B cell (primary cell): ENCODE measurements at regions not wholly inside any gene's neighbourhood (a gene's known extent, or its start where the extent isn't known, plus 50 kb on each side); places are given as distances from the start of the nearest gene placed in this dataset.

ENCODE experiments used
- ATAC-seq: fragments of 200-7000 bp; cut with Tn5 transposase; one replicate; pipeline ENCODE4 v1.10.0; 2021; ENCODE audit warnings: low read depth, mild to moderate bottlenecking, moderate number of reproducible peaks, moderate library complexity
- CTCF ChIA-PET: fragments of 350-600 bp; sonication (Branson Sonifier 250); formaldehyde crosslinking; loops from one replicate; lab custom pipeline; 2021; ENCODE audit warnings: antibody characterized with exemption, inconsistent platforms; lab: Charles Lee
- POLR2A ChIA-PET: fragments of 350-600 bp; sonication (Branson Sonifier 250); formaldehyde crosslinking; loops from one replicate; lab custom pipeline; 2021; ENCODE audit warnings: antibody characterized with exemption; lab: Charles Lee
- DNase-seq: peaks from one replicate; pipeline ENCODE4 v3.0.0; 2013
- H2AFZ ChIP-seq: 2 replicates; pipeline ENCODE4 v1.6.1; 2012; ENCODE audit warnings: mild to moderate bottlenecking, low read depth, low read length; ENCODE audit not compliant: insufficient read depth, poor library complexity, severe bottlenecking
- H3K27ac ChIP-seq, 2 donors: 1 replicate in 1 of 2; 2 replicates in 1 of 2; pipeline ENCODE4 v1.5.1; 2012 to 2013; ENCODE audit warnings: low read length in 2 of 2, mild to moderate bottlenecking in 2 of 2, moderate library complexity in 1 of 2
- H3K27me3 ChIP-seq, 4 experiments: fragments of 200-600 bp in 1 of 4; sonication (generic) in 1 of 4; replicated peaks in 1 of 4; 1 replicate in 2 of 4; 2 replicates in 2 of 4; pipeline versions ENCODE4 v1.6.1 to v1.7.0; 2013 to 2016; ENCODE audit warnings: low read length in 3 of 4, mild to moderate bottlenecking in 2 of 4, mixed read lengths in 1 of 4, moderate library complexity in 1 of 4; ENCODE audit not compliant: insufficient read depth in 4 of 4, control insufficient read depth in 3 of 4; ENCODE audit errors: control extremely low read depth in 1 of 4
- H3K36me3 ChIP-seq, 2 experiments: replicated peaks in 1 of 2; 1 replicate in 1 of 2; 2 replicates in 1 of 2; pipeline versions ENCODE4 v1.6.1 to v1.7.1; 2013; ENCODE audit warnings: low read length in 1 of 2; ENCODE audit not compliant: insufficient read depth in 2 of 2, control insufficient read depth in 1 of 2; ENCODE audit errors: control extremely low read depth in 1 of 2, extremely low read depth in 1 of 2
- H3K4me1 ChIP-seq, 2 donors: fragments of 200-600 bp in 1 of 2; sonication (generic) in 1 of 2; 1 replicate in 1 of 2; 2 replicates in 1 of 2; pipeline versions ENCODE4 v1.5.1 to v1.6.1; 2013 to 2017; ENCODE audit warnings: low read length in 2 of 2; ENCODE audit not compliant: control insufficient read depth in 2 of 2, insufficient read depth in 2 of 2
- H3K4me2 ChIP-seq: replicated peaks from 2 replicates; pipeline ENCODE3; 2012; ENCODE audit warnings: mild to moderate bottlenecking, low read depth, low read length; ENCODE audit not compliant: poor library complexity, severe bottlenecking
- H3K4me3 ChIP-seq, 5 experiments: fragments of 200-600 bp in 1 of 5; sonication (generic) in 1 of 5; 1 replicate in 3 of 5; 2 replicates in 2 of 5; pipeline versions ENCODE4 v1.5.1 to v1.7.0; 2011 to 2016; ENCODE audit warnings: low read length in 4 of 5, mild to moderate bottlenecking in 4 of 5, low read depth in 2 of 5, control low read depth in 1 of 5, moderate library complexity in 1 of 5; ENCODE audit not compliant: insufficient read depth in 1 of 5; ENCODE audit errors: control extremely low read depth in 1 of 5, extremely low read depth in 1 of 5
- H3K79me2 ChIP-seq: fragments of 200-600 bp; sonication (generic); one replicate; pipeline ENCODE4 v1.6.0; 2016; ENCODE audit warnings: low read length; ENCODE audit not compliant: control insufficient read depth, insufficient read depth
- H3K9ac ChIP-seq: fragments of 200-600 bp; sonication (generic); 2 replicates; pipeline ENCODE4 v1.6.1; 2017; ENCODE audit warnings: mild to moderate bottlenecking, low read length, moderate library complexity
- H3K9me3 ChIP-seq, 3 donors: one replicate each; pipeline versions ENCODE4 v1.6.1 to v1.7.1; 2013; ENCODE audit warnings: low read length in 2 of 3; ENCODE audit not compliant: control insufficient read depth in 2 of 3, insufficient read depth in 1 of 3; ENCODE audit errors: control extremely low read depth in 1 of 3
- H4K20me1 ChIP-seq: 2 replicates; pipeline ENCODE4 v1.6.0; 2012; ENCODE audit warnings: mild to moderate bottlenecking, low read length; ENCODE audit not compliant: insufficient read depth, control insufficient read depth, poor library complexity, severe bottlenecking
- H3K27ac Mint-ChIP-seq: one replicate; pipeline ENCODE4 v1.8.0; 2021; ENCODE audit warnings: mixed read lengths
- H3K27me3 Mint-ChIP-seq: one replicate; pipeline ENCODE4 v1.8.0; 2021; ENCODE audit warnings: mixed read lengths
- H3K4me1 Mint-ChIP-seq: one replicate; pipeline ENCODE4 v1.8.0; 2021; ENCODE audit warnings: mixed read lengths
- H3K4me3 Mint-ChIP-seq: one replicate; pipeline ENCODE4 v1.8.0; 2021; ENCODE audit warnings: mixed read lengths
- H3K9me3 Mint-ChIP-seq: one replicate; pipeline ENCODE4 v1.8.0; 2022; ENCODE audit warnings: mixed read lengths; ENCODE audit not compliant: insufficient read depth
- CTCF ChIP-seq: fragments of 200-600 bp; IDR thresholded peaks from one replicate; pipeline ENCODE4 v1.8.0; 2022; ENCODE audit warnings: antibody characterized with exemption, mild to moderate bottlenecking
- EZH2 ChIP-seq: IDR thresholded peaks from 2 replicates; pipeline ENCODE4 v1.6.1; 2012; ENCODE audit warnings: borderline replicate concordance, low read depth, mild to moderate bottlenecking, moderate library complexity, low read length; ENCODE audit not compliant: insufficient read depth, poor library complexity, severe bottlenecking
- WGBS: methylation state at CpG from one replicate; pipeline ENCODE4 v1.1.5; 2013; ENCODE audit warnings: missing lambda C conversion rate; ENCODE audit not compliant: insufficient coverage; 5-methylcytosine and 5-hydroxymethylcytosine counted together
- intact Hi-C: fragments of 100-400 bp; cut with micrococcal nuclease; formaldehyde crosslinking; loops from one replicate; pipeline ENCODE4 v1.10.0; 2022

DNA sequence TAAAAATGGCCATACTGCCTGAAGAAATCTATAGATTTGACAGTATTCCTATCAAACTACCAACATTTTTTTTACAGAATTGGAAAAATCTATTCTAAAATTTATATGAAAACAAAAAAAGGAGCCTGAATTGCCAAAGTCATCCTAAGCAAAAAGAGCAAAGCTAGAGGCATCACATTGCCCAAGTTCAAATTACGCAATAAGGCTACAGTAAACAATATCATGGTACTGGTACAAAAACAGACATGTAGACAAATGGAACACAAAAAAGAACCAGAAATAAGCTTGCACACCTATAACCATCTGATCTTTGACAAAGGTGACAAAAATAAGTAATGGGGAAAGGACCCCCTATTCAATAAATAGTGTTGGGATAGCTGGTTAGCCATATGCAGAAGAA, 50.2 kb upstream of the THSD7B start:
- Mint-ChIP-seq H3K27ac (no peak overlapping the region), H3K4me1 (no peaks in the 10 kb centered on the region), H3K27me3 (peaks cover 5% of the 10 kb centered on the region), H3K9me3 (peaks cover 4% of the 10 kb centered on the region), H3K4me3 (no peak overlapping the region)
- Histone ChIP-seq H3K9me3 (no peaks in the 10 kb centered on the region), H3K9ac (no peak overlapping the region), H3K79me2 (no peaks in the 10 kb centered on the region), H3K4me2 (no peak overlapping the region), H3K27me3 (no peaks in the 10 kb centered on the region), H2AFZ (no peak overlapping the region), H3K4me3 (no peak overlapping the region), H3K4me1 (no peaks in the 10 kb centered on the region), H4K20me1 (no peaks in the 10 kb centered on the region), H3K27ac (no peak overlapping the region), H3K36me3 (no peaks in the 10 kb centered on the region)
- no peak for ATAC-seq
- CTCF ChIA-PET: no interaction called here
- TF ChIP-seq CTCF (no peak), EZH2 (no peak)
- intact Hi-C loops: no loop called here
- WGBS: no CpG with 5 or more reads among the region's 1 CpG
- POLR2A ChIA-PET: no interaction called here
- no peak for DNase-seq

GRCh38 chr2:136714452-136714951, 50.8 kb upstream of the THSD7B start:
- WGBS: no CpG with 5 or more reads among the region's 2 CpGs
- Mint-ChIP-seq H3K4me1 (no peaks in the 10 kb centered on the region), H3K27me3 (peaks cover 5% of the 10 kb centered on the region), H3K4me3 (no peak overlapping the region), H3K9me3 (peaks cover 4% of the 10 kb centered on the region), H3K27ac (no peak overlapping the region)
- CTCF ChIA-PET: no interaction called here
- Histone ChIP-seq H3K36me3 (no peaks in the 10 kb centered on the region), H3K4me3 (no peak overlapping the region), H3K27me3 (no peaks in the 10 kb centered on the region), H3K4me1 (no peaks in the 10 kb centered on the region), H3K4me2 (no peak overlapping the region), H4K20me1 (no peaks in the 10 kb centered on the region), H3K9me3 (no peaks in the 10 kb centered on the region), H3K79me2 (no peaks in the 10 kb centered on the region), H3K27ac (no peak overlapping the region), H3K9ac (no peak overlapping the region), H2AFZ (no peak overlapping the region)
- DNase-seq (no peak), ATAC-seq (no peak)
- TF ChIP-seq CTCF (no peak), EZH2 (no peak)
- POLR2A ChIA-PET: no interaction called here
- intact Hi-C loops: no loop called here
